Mesenteric fat pad (tissue), 1 donor: ENCODE measurements at regions not wholly inside any gene's neighbourhood (a gene's known extent, or its start where the extent isn't known, plus 50 kb on each side); places are given as distances from the start of the nearest gene placed in this dataset.

Experiments used
- DNase-seq: peaks from one replicate; pipeline ENCODE4 v3.0.0-alpha.2; 2020; ENCODE audit warnings: low spot score
- donor health status: DM: yes; HTN: yes; CAD: no.

DNA sequence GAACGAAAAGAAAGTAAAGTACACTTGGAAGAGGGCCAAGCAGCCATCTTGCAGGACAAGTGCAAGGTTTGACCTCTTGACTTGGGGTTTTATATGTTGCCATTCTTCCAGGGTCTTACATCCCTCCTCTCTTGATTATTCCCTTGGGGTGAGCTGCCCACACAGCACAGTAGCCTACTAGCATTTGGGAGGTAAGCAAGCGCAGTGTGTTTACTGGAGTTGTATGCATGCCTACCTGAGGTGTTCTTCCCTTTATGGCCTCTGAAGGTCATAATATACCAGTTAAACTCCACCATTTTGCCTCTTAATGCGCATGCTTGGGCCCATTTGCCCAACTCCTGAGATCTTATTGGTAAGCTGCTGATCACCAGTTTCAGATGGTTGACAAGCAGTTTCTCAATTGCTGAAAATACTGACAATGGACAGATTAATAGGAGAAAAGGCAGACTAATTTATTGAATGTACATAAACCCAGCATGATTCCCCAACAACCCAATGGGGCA is 173.8 kb upstream of the SLC30A5 start:
- DNase-seq: no peak

DNA sequence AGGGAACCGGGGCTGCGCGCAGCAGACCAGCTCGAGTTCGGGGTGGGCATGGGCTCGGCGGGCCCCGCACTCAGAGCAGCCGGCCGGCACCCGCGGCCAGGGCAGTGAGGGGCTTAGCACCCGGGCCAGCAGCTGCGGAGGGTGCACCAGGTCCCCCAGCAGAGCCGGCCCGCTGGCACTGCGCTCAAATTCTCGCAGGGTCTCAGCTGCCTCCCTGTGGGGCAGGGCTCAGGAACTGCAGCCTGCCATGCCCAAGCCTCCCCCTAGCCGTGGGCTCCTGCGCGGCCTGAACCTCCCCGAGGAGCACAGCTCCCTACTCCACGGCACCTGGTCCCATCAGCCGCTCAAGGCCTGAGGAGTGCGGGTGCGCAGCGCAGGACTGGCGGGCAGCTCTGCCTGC is 172.9 kb upstream of the SLC30A5 start:
- no peak for DNase-seq

DNA sequence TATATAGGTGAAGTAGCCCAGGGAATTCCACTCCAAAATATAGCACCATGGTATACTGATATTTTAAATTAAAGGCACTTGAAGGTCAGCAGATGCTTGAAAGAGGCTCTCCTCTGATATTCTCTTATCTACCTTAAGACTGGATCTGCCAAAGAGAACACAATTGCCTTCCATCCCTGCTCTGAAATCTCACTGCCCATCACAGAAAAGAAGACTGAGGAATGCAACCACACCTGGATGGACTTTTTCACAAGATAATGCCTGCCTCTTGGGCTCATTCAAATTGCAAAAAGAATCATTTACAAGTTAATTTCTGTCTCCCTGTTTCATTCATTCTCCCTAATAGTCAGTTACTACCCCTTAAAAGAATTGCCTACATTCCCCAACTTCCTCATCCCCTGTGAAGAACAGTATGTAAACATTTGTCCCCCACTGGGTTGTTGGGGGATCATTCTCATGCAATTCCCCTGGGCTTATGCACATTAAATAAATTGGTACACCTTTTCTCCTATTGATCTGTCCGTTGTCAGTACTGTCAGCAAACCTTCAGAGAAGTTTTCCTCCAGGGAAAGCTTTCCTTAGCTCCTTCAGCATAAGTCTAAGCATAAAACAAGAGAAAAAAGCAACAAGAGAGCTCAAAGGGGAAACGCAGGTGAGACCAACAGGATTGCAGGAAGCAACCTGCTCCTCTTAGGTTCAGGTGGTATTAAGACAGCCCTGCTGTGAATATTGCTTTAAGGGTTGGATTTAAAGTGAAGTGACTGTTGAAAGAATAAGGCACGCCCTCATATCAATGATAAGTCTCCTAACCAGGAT is 171.4 kb upstream of the SLC30A5 start:
- DNase-seq: no peak

DNA sequence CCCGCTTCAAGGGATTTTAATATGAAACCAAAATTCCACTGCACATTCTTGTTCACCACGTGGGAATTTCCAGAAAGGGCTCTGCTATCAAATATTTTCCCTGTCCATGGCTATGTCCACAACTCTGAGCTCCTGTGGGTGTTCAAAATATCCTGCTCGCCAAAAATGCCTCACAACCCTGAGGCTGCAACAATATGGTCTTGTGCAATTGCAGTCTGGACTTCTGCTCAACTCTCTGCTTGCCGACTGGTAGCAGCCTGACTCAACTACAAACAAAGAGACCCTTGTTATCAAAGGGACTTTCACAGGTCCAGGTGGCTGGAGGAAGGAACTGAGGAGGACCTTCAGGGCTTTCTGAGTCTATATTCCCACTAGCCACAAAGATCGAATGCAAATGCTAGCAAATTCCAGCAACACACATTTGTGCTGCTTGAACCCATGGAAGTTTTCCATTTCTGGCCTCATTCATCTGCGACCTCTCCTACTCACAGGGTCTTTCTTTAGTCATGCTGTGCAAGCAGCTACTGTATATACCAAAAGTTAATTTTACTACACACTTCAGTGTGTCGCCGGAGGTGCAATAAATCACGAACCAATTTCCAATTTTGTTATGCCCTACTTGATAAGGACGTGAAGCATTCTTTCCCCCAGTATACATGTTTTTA is 169.2 kb upstream of the SLC30A5 start:
- no peak for DNase-seq

- DNase-seq: no peak
These were observed 165.1 kb upstream of the SLC30A5 start for GRCh38 chr5:68928617-68929302.

DNA sequence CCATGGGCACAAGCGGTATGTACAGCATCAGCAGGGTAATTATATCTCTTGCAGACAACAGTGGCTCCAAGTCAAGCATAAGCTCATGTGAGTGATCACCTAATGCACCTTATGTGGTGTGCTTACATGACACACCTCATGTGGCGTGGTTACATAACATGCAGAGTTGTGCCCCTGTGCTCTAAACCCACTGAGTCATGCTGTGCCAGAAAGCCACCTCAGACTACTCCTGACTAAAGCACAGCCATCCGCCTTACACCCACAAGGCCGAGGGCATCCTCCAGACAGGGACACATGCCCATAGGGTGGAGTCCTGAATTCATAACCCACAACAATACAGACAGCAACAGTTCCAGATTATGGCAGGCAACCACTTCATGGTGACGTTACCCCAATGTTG is 163.7 kb upstream of the SLC30A5 start:
- DNase-seq: no peak

GRCh38 chr5:68932830-68933434 is 160.9 kb upstream of the SLC30A5 start:
- DNase-seq: no peak

- DNase-seq: no peak
These were observed 151.6 kb upstream of the SLC30A5 start for GRCh38 chr5:68942169-68942568.

DNA sequence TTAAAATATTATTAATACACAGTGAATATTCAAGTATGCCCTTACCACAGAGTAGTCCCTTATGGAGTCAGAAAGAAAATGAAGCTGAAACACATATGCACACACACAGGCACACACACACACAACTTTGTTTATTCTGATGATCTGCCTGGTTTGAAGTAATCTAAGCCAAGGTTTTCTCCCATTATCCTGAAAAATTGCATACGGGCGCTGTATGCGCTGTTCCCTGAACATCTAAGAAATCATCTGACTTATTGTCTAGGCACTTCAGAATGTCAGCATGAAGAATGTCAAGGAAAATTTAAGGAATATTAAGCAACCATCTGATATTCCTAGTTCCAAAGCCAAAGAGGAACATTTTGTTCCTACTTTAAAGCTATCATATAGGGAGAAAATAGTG is 147.1 kb upstream of the SLC30A5 start:
- DNase-seq: no peak

DNA sequence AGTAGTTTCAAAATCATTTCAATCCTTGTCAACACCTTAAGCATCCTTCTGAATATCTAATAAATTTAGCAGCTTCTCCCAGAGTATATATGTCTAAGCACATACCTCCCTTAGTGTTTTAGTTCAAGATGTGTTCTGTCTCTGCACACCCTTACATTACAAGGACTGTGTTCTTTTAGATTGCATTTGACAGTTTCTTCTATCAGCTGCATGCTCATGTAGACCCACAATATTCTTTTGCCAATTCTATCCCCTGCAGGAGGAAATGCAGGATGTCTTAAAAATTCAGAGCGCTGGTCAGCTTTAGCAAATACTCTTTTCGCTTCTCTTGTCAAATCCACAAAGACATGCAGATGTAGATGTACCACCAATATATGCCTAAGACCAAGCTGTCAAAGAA is 145.8 kb upstream of the SLC30A5 start:
- DNase-seq: no peak

- DNase-seq: no peak
These were observed 144.6 kb upstream of the SLC30A5 start for GRCh38 chr5:68949256-68949655.

DNA sequence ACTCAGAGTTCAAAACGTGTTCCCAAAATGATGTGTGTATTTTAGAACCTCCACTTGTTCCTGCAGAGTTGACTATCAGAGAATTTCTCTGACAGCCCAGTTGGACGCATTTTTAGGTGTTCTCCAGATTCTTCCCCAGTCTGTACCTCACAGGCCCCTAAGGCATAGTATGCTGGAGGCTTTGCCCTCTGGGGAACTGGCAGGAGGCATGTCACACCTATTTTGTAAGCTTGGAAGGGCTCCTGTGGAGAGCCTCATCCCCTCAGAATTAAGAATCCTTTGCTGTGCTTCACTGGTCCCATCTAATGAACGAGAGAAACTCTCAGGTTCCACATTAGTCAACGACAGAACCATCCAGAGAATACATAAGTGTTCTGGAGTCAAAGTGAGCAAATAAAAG is 144.1 kb upstream of the SLC30A5 start:
- no peak for DNase-seq

DNA sequence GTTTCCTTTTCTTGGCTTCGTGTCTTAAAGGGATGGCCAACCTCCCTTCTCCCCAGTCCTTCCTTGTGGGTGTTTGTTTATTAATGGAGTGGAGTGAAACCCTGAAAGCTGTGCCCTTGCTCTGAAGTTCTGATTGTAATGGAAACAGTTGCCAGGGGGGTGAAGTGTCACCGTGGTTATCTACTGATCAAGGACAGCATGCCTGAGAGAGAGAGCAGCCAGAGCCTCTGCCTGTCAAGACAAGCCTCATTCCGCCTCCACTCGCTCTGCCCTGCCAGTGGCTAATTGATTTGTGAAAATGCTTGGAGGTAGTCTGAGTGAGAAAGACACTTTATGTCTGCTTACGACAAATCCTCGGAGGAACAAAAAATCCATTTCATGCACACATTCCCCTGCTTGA is 143.7 kb upstream of the SLC30A5 start:
- no peak for DNase-seq

GRCh38 chr5:68950930-68951329 is 142.9 kb upstream of the SLC30A5 start:
- no peak for DNase-seq

DNA sequence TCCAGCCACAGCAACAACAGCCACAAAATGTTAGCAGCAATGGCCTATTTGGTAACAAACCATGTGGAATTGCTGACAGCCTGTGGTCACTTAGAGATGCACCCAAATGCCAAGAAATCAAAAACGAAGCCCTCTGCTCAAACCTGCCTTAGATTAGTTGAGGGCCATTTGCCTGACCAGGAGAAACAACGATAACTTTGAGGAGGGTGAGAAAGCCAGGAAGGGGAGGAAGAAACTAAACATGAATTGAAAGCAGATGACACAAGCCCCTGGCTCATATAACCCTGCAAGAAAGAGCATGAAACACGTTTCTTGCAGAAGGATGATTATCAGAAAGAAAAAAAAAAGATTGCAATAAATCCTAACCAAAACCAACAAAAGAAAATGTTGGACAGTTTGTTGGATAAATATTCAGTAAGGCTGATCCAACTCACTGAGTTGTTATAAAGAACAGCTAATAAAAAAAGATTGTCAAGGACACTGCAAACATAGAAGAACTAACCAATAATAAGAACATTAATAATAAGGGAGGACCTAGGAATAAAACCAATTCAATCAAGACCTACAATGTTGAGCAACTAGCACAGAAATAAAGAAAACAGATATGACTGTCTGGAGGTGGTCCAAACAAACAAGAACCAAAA is 140.5 kb upstream of the SLC30A5 start:
- no peak for DNase-seq

- DNase-seq: no peak
These were observed 139.8 kb upstream of the SLC30A5 start for GRCh38 chr5:68953875-68954617.

- DNase-seq: no peak
These were observed 139.2 kb upstream of the SLC30A5 start for GRCh38 chr5:68954618-68954910.

- no peak for DNase-seq
These were observed 136.2 kb upstream of the SLC30A5 start for GRCh38 chr5:68957591-68957990.

GRCh38 chr5:68958428-68958827 is 135.4 kb upstream of the SLC30A5 start:
- DNase-seq: no peak

DNA sequence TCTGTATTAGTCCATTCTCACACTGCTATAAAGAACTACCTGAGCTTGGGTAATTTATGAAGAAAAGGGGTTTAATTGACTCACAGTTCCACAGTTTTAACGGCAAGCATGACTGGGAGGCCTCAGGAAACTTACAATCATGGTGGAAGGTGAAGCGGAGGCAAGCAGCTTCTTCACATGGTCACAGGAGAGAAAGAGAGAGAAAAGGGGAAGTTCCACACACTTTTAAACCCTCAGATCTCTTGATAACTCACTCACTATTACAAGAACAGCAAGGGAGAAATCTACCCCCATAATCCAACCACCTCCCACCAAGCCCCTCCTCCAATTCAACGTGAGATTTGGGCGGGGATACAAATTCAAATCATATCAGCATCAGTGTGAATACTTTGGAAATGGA is 133.4 kb upstream of the SLC30A5 start:
- DNase-seq: no peak

DNA sequence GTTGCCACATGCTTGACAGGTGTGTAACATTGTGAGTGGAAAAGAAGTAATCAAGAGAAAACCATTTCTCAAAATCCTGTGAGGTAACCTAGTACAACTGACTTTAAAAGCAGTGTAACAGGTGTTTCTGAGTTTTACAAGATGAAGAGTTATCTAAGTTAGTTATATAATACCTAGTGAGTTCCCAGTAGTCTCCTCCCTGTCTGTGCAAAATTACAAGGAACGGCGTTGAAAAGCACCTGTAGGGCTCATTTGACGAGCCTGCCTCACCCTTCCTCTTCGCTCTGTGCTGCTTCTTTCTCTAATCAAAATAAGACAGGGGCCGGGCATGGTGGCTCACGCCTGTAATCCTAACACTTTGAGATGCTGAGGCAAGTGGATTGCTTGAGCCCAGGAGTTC is 132.9 kb upstream of the SLC30A5 start:
- no peak for DNase-seq
